GM21528 (cell line): ENCODE measurements at regions not wholly inside any gene's neighbourhood (a gene's known extent, or its start where the extent isn't known, plus 50 kb on each side); places are given as distances from the start of the nearest gene placed in this dataset.

ENCODE experiments used
- ATAC-seq: cut with Tn5 transposase; IDR thresholded peaks from one replicate; pipeline ENCODE4 v1.9.1; 2021; ENCODE audit warnings: mild to moderate bottlenecking, moderate library complexity; ENCODE audit not compliant: unreplicated experiment, low FRiP score

- ATAC-seq, result no peak
These were observed 67.6 kb downstream of the COX18 start for GRCh38 chr4:73001885-73002284.

GRCh38 chr4:72997409-72997808 lies 72.1 kb downstream of the COX18 start:
- no peak for ATAC-seq

DNA sequence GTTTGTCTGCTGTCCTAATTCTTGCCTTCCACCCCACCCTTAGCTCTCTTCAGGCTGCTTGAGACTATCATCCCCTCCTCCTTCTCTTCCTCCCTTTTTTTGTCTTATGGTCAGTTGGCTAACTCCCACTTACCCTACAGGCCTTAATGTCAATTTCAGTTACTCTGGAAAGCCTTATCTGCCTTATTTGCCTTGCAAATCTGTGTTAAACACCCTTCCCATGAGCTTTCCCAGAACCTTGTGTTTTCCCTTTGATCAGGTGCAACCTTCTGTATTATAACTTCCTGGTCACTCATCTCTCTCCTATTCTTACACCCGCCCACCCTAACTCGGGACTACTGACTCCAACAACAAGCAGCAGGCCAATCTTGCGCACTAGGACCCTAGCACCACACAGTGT lies 74.8 kb downstream of the COX18 start:
- ATAC-seq, result no peak

- ATAC-seq, result no peak
These were observed 75.6 kb downstream of the COX18 start for GRCh38 chr4:72993876-72994275.

DNA sequence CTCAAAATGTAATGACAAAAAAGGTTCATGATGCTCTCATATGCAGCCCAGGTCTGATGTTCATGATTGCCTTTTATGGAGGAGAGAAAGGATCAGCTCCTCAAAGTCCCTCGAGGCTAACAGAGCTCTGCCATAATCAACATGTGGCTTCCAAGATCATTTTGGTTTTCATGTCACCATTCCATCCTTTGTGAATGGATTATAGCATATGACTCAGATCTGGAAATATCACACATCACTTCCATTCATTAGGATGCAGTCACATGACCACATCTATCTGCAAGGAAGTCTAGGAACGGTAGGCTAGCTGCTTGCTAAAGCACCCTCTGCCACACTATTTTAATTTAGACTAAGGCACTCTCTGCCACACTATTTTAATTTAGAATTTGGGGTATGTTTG lies 77.6 kb downstream of the COX18 start:
- no peak for ATAC-seq

DNA sequence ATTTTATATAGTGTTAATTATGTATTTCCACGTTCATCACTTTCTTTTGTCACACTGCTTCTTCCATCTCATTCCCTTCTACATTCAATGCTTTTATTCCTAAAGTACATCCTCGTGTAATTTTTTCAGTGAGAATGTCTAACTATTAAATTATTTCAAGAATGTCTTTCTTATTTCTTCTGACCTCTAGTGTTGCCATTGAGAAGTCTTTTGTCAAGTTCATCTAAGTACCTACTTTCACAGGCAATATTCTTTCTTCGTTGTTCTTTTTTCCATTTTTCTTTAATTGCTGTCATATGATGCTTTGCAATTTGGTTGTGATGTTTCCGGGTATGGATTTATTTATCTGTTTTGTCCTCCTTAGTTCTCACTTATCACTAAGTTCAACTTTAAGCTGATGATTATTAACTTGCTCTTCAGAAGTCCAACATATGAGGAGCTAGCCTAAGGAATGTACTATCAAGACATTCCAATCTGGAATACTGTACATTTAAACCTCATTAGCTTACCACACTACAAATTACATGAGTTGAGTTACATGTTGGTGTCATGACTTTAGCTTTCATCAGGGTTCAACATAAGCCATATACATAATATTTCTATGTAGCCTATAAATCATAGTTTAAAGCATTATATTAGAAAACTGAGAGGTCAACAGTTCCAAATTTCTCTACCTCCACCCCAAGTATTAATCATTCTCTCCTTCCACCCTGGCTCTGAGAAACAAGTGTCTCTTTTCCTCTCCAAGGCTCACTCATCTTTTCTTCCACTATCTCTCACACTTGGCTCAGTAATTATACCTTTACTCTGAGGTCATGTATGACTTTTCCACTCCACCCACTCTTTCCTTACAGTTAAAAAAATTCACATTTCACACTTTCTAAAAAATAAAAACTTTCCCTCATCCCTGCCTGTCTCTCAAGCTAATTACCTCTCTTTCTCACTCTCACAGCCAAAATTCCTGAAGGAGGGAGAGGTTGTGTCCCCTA lies 81.5 kb downstream of the COX18 start:
- ATAC-seq, result no peak

GRCh38 chr4:72984351-72984750 lies 85.2 kb downstream of the COX18 start:
- no peak for ATAC-seq

DNA sequence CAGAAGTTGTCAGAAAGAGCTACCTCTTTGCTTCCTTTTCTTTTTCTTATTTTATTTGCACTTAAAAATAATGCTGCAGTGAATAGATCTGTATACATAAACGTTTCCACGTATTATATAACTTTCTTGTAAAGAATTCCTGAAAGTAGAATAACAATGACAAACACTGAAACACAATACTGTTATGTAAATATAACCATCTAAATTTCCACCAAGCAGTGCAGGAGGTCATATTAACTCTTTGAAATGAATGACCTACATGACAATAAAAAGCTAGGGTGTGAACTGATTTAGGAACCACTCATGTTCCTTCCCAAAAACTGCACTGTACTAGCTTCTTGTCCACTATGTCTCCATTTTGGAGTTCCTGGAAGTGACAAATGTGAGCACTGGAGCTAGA lies 85.8 kb downstream of the COX18 start:
- ATAC-seq, result no peak

GRCh38 chr4:72977936-72978485 lies 91.5 kb downstream of the COX18 start:
- ATAC-seq, result no peak

DNA sequence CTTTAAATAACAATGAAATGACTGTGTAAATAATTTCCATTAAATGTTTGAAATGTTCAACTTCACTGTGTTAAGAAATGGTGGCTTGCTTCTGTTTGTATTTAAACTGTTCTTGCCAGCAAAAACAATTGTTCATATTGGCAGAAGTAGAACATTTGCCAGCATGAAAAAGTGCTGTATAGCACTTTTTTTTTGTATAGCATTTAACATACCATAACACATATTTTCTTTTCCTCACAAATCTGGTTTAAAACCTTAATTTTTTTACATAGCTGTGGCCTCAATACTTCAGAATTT lies 94.1 kb downstream of the COX18 start:
- no peak for ATAC-seq

DNA sequence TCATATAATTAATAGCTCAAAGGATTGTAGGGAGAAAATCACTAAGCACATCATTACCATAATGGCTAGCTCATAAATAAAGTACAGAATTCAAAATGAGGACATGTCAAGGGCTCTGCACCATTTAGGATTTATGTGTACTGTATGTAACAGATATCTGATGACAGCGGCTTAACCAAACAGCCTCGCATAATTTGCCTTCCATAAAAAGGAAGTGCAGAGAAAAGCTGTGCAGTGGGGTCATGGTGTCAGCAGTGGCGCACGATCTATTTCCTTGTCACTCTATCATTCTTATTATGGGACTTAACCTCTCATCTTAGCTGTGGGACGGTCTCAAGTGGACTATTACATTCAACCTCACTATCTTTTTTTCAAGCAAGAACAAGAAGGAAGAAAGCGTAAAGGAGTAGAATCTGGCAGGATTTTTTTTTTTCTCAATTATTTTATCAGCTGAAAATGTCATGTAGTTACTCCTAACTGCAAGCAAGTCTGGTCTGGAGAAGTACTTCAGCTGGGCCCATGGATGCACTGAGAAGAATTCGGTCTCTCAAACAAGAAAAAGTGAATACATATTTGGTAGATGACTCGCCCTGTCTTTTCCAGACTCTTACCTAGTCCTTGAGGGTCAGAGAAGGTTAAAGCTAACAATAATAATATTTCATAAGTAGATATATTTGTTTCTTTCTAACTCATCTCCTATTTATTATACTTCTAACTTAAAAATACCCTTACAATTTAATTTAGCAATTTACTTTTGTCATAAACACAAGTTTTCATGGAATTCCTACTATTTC lies 94.6 kb downstream of the COX18 start:
- ATAC-seq, result no peak

GRCh38 chr4:72971572-72971971 lies 97.9 kb downstream of the COX18 start:
- ATAC-seq, result no peak

GRCh38 chr4:72970756-72971155 lies 98.8 kb downstream of the COX18 start:
- no peak for ATAC-seq

DNA sequence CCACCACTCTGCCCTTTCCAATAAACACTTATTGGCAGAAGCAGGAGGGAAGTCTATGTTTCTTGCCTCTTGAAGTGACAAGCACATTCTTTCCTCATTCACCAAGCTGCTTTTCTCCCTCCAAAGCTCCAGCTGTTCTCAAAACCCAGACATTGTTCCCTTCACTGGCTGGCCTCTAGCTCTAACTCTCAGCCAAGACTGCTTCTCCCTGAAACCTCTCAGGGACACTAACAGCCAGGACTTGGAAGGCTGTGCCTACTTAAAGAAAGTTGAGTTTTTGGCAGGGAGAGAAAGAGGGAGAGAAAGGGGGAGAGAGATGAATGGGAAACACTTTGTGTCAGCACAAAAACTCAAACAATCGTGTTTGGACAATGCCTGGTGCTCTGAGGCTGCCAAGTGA lies 99.5 kb downstream of the COX18 start:
- ATAC-seq, result no peak

GRCh38 chr4:72966652-72967051 lies 102.9 kb downstream of the COX18 start:
- no peak for ATAC-seq

GRCh38 chr4:72959411-72959810 lies 110.1 kb downstream of the COX18 start:
- no peak for ATAC-seq

DNA sequence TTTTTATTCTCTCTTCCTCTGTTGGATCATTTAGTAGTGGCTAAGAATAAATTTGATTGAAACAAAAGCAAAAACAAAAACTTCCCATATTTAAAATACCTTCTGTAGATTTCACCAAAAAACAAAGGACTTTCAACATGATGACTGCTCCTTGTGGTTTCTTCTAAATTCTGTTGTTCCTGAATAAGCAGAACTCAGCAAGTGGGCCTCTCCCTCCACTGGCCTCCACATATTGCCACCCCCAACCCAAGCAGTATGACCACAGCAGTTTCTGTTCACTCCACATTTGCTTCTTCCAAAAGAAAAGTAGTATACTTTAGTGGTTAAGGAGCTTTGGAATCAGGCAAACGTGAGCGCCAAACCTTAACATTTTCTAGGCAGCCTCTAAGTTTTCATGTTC lies 114.7 kb downstream of the COX18 start:
- no peak for ATAC-seq

GRCh38 chr4:72953571-72953970 lies 115.9 kb downstream of the COX18 start:
- no peak for ATAC-seq

DNA sequence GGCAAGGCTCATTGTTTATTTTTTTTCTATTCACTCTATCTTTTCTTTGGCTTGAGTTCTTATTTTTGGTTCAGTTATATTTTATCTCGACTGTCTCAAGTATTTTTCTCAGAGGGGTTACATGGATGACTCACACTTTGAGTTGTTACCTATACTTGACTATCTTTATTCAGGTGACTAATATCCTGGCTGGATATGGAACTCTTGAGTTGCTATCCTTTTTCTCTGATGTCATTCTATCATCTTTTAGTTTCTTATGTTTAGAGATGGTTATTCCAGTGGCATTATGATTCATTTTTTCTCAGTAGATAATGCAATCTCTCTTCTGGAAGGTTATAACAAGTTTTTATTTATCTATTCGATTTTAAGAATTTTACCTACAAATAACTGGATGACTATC lies 117.9 kb downstream of the COX18 start:
- ATAC-seq, result no peak

DNA sequence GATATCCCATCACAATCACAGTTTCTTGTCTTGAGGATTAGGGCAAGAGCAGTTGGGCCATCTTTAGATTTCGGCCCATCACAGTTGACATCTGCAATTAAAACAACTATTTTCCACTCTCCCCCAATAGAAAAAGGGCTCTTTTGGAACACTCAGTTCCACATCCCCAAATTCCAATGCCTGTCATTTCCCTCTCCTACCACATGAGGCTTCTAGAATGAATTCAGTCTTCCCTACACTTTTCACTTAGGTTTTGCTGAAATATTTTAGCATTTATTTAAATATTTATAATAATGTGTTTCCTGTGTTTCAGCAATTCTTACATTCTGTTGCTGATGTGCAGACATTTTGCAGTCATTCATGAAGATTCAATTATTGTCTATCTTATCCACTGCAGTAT lies 118.4 kb downstream of the COX18 start:
- ATAC-seq, result no peak

GRCh38 chr4:72948080-72948479 lies 121.4 kb downstream of the COX18 start:
- no peak for ATAC-seq
